GM18951 (cell line): ENCODE measurements at regions not wholly inside any gene's neighbourhood (a gene's known extent, or its start where the extent isn't known, plus 50 kb on each side); places are given as distances from the start of the nearest gene placed in this dataset.

Experiments
- POLR2A ChIP-seq: IDR thresholded peaks from 4 replicates; pipeline ENCODE4 v1.6.1; 2011; ENCODE audit warnings: mild to moderate bottlenecking; ENCODE audit not compliant: insufficient read length, insufficient read depth; ENCODE audit errors: extremely low read depth
- in situ Hi-C: fragments of 300-500 bp; cut with MboI; formaldehyde crosslinking; loops from one replicate; pipeline ENCODE4 v1.12.0; 2022; ENCODE audit warnings: low sequenced_read_pairs, mixed read lengths, inconsistent platforms; ENCODE audit not compliant: unreplicated experiment

GRCh38 chr11:116215471-116216113 lies 557.2 kb downstream of the BUD13 start:
- in situ Hi-C loops = no loop called here

GRCh38 chr11:116211147-116211546 lies 561.6 kb downstream of the BUD13 start:
- TF ChIP-seq POLR2A = no peak
- in situ Hi-C loops = no loop called here

More at GRCh38 chr11:116215471-116216113, 557.2 kb downstream of the BUD13 start:
- TF ChIP-seq POLR2A = no peak

DNA sequence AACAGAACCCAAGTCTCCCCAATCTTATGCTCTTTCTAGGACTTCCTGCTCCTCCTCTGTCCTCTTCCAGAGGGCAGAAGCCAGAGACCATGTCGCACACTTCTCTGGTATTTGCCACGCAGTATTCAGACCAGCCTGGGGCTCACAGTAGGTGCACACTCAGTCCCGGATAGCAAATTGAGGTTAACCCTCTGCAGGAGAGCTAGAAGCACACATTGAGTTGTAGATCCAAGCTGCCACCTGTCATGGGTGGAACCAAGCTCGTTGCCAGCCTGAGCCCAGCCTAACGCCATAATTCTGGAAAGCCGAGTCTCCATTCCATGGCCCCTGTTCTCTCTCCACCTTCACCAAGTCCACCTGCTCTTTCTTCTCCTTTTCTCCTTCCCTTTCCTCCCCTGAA lies 562.1 kb downstream of the BUD13 start:
- in situ Hi-C loops = no loop called here

DNA sequence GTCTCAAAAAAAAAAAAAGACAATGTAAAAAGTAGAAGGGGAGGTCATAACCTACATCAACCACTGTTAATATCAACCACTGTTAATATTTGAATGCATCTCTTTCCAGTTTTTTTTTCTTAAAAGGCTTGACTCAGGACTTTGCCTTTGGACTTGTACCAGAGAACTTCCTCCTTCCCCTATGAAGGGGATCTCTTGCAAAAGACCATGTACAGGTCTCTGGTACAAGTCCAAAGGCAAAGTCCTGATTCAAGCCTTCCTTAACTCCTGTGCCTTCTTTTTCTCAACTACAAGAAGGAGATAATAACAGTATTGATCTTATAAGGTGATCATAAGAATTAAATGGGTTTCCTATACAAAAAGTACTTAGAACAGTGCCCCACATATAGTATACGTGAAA lies 563.5 kb downstream of the BUD13 start:
- in situ Hi-C loops = no loop called here
- TF ChIP-seq POLR2A = no peak

More for the DNA sequence above, 562.1 kb downstream of the BUD13 start:
- TF ChIP-seq POLR2A = no peak

GRCh38 chr11:116207421-116208141 lies 565.2 kb downstream of the BUD13 start:
- TF ChIP-seq POLR2A = no peak
- in situ Hi-C loops = no loop called here

GRCh38 chr11:116207019-116207418 lies 565.8 kb downstream of the BUD13 start:
- in situ Hi-C loops = no loop called here
- TF ChIP-seq POLR2A = no peak

- no peak for TF ChIP-seq POLR2A
- in situ Hi-C loops = no loop called here
Observed at GRCh38 chr11:116202922-116203321, 569.9 kb downstream of the BUD13 start.

DNA sequence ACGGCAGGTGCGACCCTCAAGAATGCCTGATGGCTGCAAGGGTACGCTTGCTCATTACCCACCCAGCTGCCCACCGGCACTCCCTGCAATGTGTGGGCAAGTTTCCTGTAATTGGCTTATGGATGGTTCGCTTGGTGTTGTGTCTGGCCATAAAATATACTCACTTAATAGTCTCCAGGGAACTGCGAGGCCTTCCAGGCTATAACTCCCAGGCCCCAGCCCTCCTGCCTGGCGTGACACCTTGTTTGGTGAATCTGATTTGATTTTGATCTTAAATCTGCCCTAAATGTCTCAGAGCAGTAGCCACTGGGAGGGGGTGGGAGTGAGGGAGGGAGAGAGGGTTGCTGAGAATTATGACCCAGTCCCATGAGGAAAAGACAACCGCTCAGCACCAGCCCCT lies 572.2 kb downstream of the BUD13 start:
- in situ Hi-C loops = no loop called here
- no peak for TF ChIP-seq POLR2A

DNA sequence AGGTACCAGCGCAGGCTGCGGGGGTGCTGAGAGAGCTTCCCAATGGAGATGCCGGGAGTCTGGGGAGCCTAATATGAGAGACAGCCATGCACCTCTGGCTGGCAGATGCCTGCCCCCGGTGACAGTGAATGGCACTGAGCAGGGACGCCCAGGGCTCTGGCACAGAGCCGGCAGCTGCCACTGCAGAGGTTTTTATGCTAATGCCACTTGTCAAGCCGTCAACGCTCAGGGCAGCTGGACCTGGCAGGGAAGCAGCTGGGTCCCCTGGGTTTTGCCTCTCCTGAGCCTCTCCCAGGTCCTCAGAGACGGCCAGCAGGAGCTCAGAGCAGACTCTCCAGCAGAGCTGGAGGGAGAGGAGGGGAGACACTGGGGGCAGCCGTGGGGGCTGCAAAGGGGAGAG lies 573.6 kb downstream of the BUD13 start:
- TF ChIP-seq POLR2A = no peak
- in situ Hi-C loops = no loop called here

DNA sequence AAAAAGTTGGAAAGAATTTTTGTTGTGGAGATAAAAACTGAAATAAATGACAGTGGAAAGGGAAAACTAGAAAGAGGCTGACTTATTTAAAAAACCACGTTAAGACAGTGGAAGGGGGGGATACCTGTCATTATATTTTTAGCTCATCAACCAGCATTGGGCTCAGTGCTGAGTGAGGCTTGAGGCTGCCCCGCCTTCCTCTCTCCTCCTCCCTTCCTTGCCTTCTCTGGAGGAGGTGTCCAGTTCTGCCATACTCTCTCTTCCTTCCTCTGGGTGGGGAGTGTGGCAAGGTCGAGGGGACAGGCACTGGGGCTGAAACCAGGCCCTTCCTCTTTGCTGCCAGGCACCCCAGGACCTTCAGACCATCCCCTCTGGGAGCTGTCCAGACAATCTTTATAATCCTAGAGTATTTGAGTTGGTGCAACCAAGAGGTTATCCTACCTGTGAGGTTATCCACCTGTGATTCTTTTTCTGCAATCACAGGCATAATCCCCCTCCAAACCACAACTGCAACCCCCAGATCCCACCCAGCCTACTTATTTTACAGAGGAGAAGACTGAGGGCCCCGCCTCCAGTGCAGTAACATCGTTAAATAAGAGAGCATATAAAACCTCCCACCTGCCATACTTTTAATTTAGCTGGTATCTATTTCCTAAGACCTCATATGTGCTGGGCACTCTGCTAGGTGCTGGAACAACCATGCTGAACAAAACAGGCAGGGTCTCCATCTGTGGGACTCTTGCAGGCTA lies 578.5 kb downstream of the BUD13 start:
- in situ Hi-C loops = no loop called here
- no peak for TF ChIP-seq POLR2A

DNA sequence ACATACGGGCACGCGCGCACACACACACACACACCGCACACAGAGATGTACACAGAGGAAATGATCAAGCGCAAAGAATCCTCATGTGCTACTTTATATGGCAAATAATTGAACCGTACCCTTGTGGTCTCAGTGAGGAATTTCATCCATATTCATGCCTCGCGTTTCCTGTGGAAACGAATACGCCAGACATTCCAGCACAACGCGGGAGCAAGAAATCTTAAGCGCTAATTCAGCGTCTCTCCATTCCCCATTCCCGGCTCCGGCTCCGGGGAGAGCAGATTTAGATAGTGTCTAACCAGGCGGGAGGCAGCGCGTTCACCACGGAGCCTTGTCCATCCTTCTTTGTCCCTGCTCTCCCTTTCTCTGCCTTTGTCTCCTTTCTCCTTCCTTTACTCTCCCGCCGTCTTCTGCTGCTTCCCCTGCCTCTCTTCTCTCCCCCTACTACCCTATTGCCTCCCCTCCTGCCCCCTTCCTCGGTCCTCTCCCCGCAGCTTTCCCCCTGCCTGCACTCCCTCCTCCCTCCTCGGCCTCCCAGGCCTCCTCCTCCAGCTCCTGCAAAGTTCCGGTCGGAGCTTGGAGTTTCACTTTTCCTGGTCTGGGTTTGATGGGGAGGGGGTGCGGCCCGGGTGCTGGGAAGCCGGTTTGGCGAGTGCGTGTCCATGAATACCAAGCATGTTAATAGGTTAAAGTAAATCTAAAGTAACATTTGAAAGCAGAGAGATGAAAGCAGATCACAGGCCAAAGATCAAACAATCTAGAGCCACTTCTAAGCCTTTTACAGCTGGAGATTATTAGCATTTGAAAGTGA lies 579.3 kb downstream of the BUD13 start:
- no peak for TF ChIP-seq POLR2A
- in situ Hi-C loops = no loop called here

DNA sequence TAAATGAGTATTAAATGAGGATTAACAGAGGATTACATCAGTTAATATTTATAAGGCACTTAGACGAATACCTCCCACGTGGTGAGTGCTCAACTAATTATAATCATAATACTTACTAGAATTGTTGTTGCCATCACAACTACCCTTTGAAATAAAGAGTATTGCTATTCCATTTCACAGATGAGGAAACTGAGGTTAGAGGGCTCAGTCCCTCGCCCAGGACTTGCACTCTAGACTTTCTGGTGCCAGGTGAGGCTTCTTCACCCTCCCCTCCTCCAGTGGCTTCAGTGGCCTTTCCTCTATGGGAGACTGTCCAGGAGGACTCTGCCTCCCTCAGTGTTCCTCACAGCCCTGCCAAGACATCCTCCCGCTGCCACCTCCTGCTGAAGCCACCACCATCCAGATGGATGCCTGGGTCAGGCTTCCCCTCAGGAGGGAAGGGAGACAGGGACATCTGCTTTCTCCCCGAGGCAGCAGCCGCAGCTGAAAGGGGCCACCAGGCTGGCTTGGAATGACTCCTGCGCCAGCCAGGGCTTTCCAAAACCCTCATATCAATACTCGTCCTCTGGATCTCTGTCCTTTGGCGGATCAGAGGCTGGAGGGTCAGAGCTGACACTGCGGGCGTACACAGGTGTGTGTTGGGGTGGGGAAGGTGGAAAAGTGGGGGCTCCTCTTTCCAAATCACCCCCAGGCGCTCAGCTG lies 580.1 kb downstream of the BUD13 start:
- TF ChIP-seq POLR2A = no peak
- in situ Hi-C loops = no loop called here
